SU-DHL-6 (cell line): ENCODE measurements at regions not wholly inside any gene's neighbourhood (a gene's known extent, or its start where the extent isn't known, plus 50 kb on each side); places are given as distances from the start of the nearest gene placed in this dataset.

Source experiments
- H2AFZ ChIP-seq: fragments of 200-600 bp; sonication (generic); 2 replicates; pipeline ENCODE4 v1.6.1; 2014; ENCODE audit warnings: low read depth, mild to moderate bottlenecking, moderate library complexity, mixed read lengths, antibody characterized with exemption, low read length; ENCODE audit not compliant: severe bottlenecking
- H3F3A ChIP-seq: fragments of 200-600 bp; shearing (Covaris generic); 2 replicates; pipeline ENCODE4 v1.6.0; 2016; ENCODE audit warnings: antibody characterized with exemption, mild to moderate bottlenecking; ENCODE audit not compliant: insufficient read depth
- H3K27ac ChIP-seq: fragments of 200-600 bp; sonication (generic); 2 replicates; pipeline ENCODE4 v1.5.1; 2016; ENCODE audit warnings: low read depth, mild to moderate bottlenecking, low read length, moderate library complexity, mixed read lengths
- H3K27me3 ChIP-seq: fragments of 200-600 bp; sonication (generic), shearing (Covaris generic); 2 replicates; pipeline ENCODE4 v1.6.0; 2014; ENCODE audit warnings: mild to moderate bottlenecking, low read length
- H3K36me3 ChIP-seq: fragments of 200-600 bp; sonication (generic); 2 replicates; pipeline ENCODE4 v1.6.1; 2014; ENCODE audit warnings: mild to moderate bottlenecking, low read length, mixed read lengths
- H3K4me2 ChIP-seq: fragments of 300-600, 200-600 bp; shearing (Covaris generic), sonication (generic); 2 replicates; pipeline ENCODE4 v1.6.0; 2014; ENCODE audit warnings: low read length, low read depth, mild to moderate bottlenecking; ENCODE audit not compliant: poor library complexity, severe bottlenecking
- H3K4me3 ChIP-seq: fragments of 200-600 bp; sonication (generic); 2 replicates; pipeline ENCODE4 v1.5.1; 2014; ENCODE audit warnings: antibody characterized with exemption, low read length, mild to moderate bottlenecking, mixed read lengths; ENCODE audit not compliant: insufficient read depth, poor library complexity, severe bottlenecking
- H3K79me2 ChIP-seq: fragments of 200-600 bp; sonication (generic); 2 replicates; pipeline ENCODE4 v1.6.1; 2014; ENCODE audit warnings: mild to moderate bottlenecking, low read length, moderate library complexity; ENCODE audit not compliant: insufficient read depth
- H3K9ac ChIP-seq: fragments of 200-600 bp; sonication (generic); 2 replicates; pipeline ENCODE4 v1.7.0; 2014; ENCODE audit warnings: mild to moderate bottlenecking, low read length
- H3K9me2 ChIP-seq: fragments of 200-600 bp; sonication (generic); replicated peaks from 2 replicates; pipeline ENCODE4 v1.6.1; 2014; ENCODE audit warnings: low read length; ENCODE audit not compliant: insufficient read depth
- H3K9me3 ChIP-seq: fragments of 200-600 bp; sonication (generic); 2 replicates; pipeline ENCODE4 v1.6.1; 2014; ENCODE audit warnings: low read length, mixed read lengths; ENCODE audit not compliant: insufficient read depth
- H4K20me1 ChIP-seq: fragments of 200-600 bp; sonication (generic); 2 replicates; pipeline ENCODE4 v1.6.1; 2014; ENCODE audit warnings: low read depth, mild to moderate bottlenecking, antibody characterized with exemption, low read length, moderate library complexity, mixed read lengths
- CTCF ChIP-seq: fragments of 200-600 bp; sonication (generic); IDR thresholded peaks from one replicate; pipeline ENCODE4 v1.5.1; 2017; ENCODE audit warnings: antibody characterized with exemption, mild to moderate bottlenecking, low read length, moderate library complexity; ENCODE audit not compliant: insufficient read depth, poor library complexity, severe bottlenecking
- EZH2phosphoT487 ChIP-seq: fragments of 200-600 bp; sonication (generic), shearing (Covaris generic); conservative IDR thresholded peaks from 2 replicates; pipeline ENCODE4 v1.6.1; 2018; ENCODE audit warnings: mild to moderate bottlenecking, antibody characterized with exemption, low read length, moderate library complexity, mixed read lengths

GRCh38 chr2:145156199-145156598, 636.3 kb upstream of the ZEB2 start:
- no peaks in the 10 kb centered on the region for H3K79me2 ChIP-seq
- H3K9me3 ChIP-seq, result no peaks in the 10 kb centered on the region
- H4K20me1 ChIP-seq, result no peaks in the 10 kb centered on the region
- no peaks in the 10 kb centered on the region for H3K36me3 ChIP-seq
- H3K9me2 ChIP-seq, result no peaks in the 10 kb centered on the region
- H3K27me3 ChIP-seq, result no peaks in the 10 kb centered on the region
- TF ChIP-seq EZH2phosphoT487, result no peak
- no peak for TF ChIP-seq CTCF
- H3K4me3 ChIP-seq, result no peak overlapping the region
- H3K4me2 ChIP-seq, result no peak overlapping the region
- H3F3A ChIP-seq, result no peaks in the 10 kb centered on the region
- H2AFZ ChIP-seq, result no peak overlapping the region
- no peak overlapping the region for H3K9ac ChIP-seq
- H3K27ac ChIP-seq, result no peak overlapping the region

GRCh38 chr2:145155196-145155595, 635.3 kb upstream of the ZEB2 start:
- no peak overlapping the region for H3K9ac ChIP-seq
- H4K20me1 ChIP-seq, result no peaks in the 10 kb centered on the region
- H3K4me2 ChIP-seq, result no peak overlapping the region
- H3K9me3 ChIP-seq, result no peaks in the 10 kb centered on the region
- H3K4me3 ChIP-seq, result no peak overlapping the region
- TF ChIP-seq CTCF (no peak), EZH2phosphoT487 (no peak)
- no peaks in the 10 kb centered on the region for H3F3A ChIP-seq
- no peaks in the 10 kb centered on the region for H3K27me3 ChIP-seq
- H3K27ac ChIP-seq, result no peak overlapping the region
- no peaks in the 10 kb centered on the region for H3K9me2 ChIP-seq
- no peaks in the 10 kb centered on the region for H3K36me3 ChIP-seq
- no peaks in the 10 kb centered on the region for H3K79me2 ChIP-seq
- no peak overlapping the region for H2AFZ ChIP-seq

- Histone ChIP-seq H3K9me3 (no peaks in the 10 kb centered on the region), H3K27me3 (no peaks in the 10 kb centered on the region), H3K9me2 (no peaks in the 10 kb centered on the region), H4K20me1 (no peaks in the 10 kb centered on the region), H3K36me3 (no peaks in the 10 kb centered on the region), H3K79me2 (no peaks in the 10 kb centered on the region), H3K4me3 (no peak overlapping the region), H3K9ac (no peak overlapping the region), H3F3A (no peaks in the 10 kb centered on the region), H3K4me2 (no peak overlapping the region), H3K27ac (no peak overlapping the region), H2AFZ (no peak overlapping the region)
- no peak for TF ChIP-seq CTCF
- TF ChIP-seq EZH2phosphoT487, result no peak
Measured at GRCh38 chr2:145154731-145155130, 634.8 kb upstream of the ZEB2 start.

GRCh38 chr2:145146691-145147090, 626.8 kb upstream of the ZEB2 start:
- no peak overlapping the region for H3K4me3 ChIP-seq
- no peaks in the 10 kb centered on the region for H3F3A ChIP-seq
- no peak for TF ChIP-seq EZH2phosphoT487
- TF ChIP-seq CTCF, result no peak
- no peaks in the 10 kb centered on the region for H3K9me2 ChIP-seq
- no peak overlapping the region for H2AFZ ChIP-seq
- no peaks in the 10 kb centered on the region for H3K9me3 ChIP-seq
- H3K36me3 ChIP-seq, result no peaks in the 10 kb centered on the region
- H3K79me2 ChIP-seq, result no peaks in the 10 kb centered on the region
- H3K4me2 ChIP-seq, result no peak overlapping the region
- H4K20me1 ChIP-seq, result no peaks in the 10 kb centered on the region
- no peak overlapping the region for H3K9ac ChIP-seq
- H3K27me3 ChIP-seq, result no peaks in the 10 kb centered on the region
- H3K27ac ChIP-seq, result no peak overlapping the region
